ENCODE measurements at regions not wholly inside any gene's neighbourhood (a gene's known extent, or its start where the extent isn't known, plus 50 kb on each side); places are given as distances from the start of the nearest gene placed in this dataset.

GRCh38 chr10:124296813-124297788 is 121.6 kb downstream of the OAT start:
- ChIA-PET CTCF (interaction anchor here (2.5 kb wide), 1 partner anchor 92 kb away, joined by 12 read pairs; no protein-coding TSS in a partner anchor), POLR2A (no interaction called here)
- no peak for TF ChIP-seq CTCF (IDR thresholded peaks at IDR 0.05; ENCODE audit: insufficient read depth, low read length, missing control alignments)
- DNase-seq (ENCODE audit: low read depth, low spot score) = no peak
- no peak overlapping the region for H3K4me3 ChIP-seq (ENCODE audit: low read depth, low read length)

GRCh38 chr10:124296121-124296812 is 122.5 kb downstream of the OAT start:
- ChIA-PET CTCF (interaction anchor here (1.4 to 2.5 kb wide), 3 partner anchors 10 to 302 kb away, joined by 3 to 12 read pairs (median 4); no protein-coding TSS in a partner anchor), POLR2A (no interaction called here)
- TF ChIP-seq CTCF (IDR thresholded peaks at IDR 0.05; ENCODE audit: insufficient read depth, low read length, missing control alignments) = no peak
- H3K4me3 ChIP-seq (ENCODE audit: low read depth, low read length) = no peak overlapping the region
- no peak for DNase-seq (ENCODE audit: low read depth, low spot score)

- DNase-seq (ENCODE audit: low read depth, low spot score) = no peak
- TF ChIP-seq CTCF (IDR thresholded peaks at IDR 0.05; ENCODE audit: insufficient read depth, low read length, missing control alignments) = no peak
- ChIA-PET POLR2A (no interaction called here), CTCF (interaction anchor here (1.0 to 2.5 kb wide), 5 partner anchors 8 to 736 kb away, joined by 3 to 12 read pairs (median 3); no protein-coding TSS in a partner anchor)
- H3K4me3 ChIP-seq (ENCODE audit: low read depth, low read length) = no peak overlapping the region
These were observed 123.6 kb downstream of the OAT start for GRCh38 chr10:124294811-124295770.

- CTCF ChIA-PET = interaction anchor here (1.6 kb wide), 1 partner anchor 14 kb away, joined by 3 read pairs; no protein-coding TSS in a partner anchor
- TF ChIP-seq CTCF (IDR thresholded peaks at IDR 0.05; ENCODE audit: insufficient read depth, low read length, missing control alignments) = no peak
These were observed 124.9 kb downstream of the OAT start for GRCh38 chr10:124293616-124294449.

GRCh38 chr10:124292911-124293615 is 125.7 kb downstream of the OAT start:
- ChIA-PET POLR2A (no interaction called here), CTCF (no interaction called here)
- no peak for DNase-seq (ENCODE audit: low read depth, low spot score)
- no peak overlapping the region for H3K4me3 ChIP-seq (ENCODE audit: low read depth, low read length)
- no peak for TF ChIP-seq CTCF (IDR thresholded peaks at IDR 0.05; ENCODE audit: insufficient read depth, low read length, missing control alignments)

More at GRCh38 chr10:124293616-124294449, 124.9 kb downstream of the OAT start:
- POLR2A ChIA-PET = no interaction called here
- no peak overlapping the region for H3K4me3 ChIP-seq (ENCODE audit: low read depth, low read length)
- no peak for DNase-seq (ENCODE audit: low read depth, low spot score)

Data from AG04449 (cell line).